ENCODE measurements at regions not wholly inside any gene's neighbourhood (a gene's known extent, or its start where the extent isn't known, plus 50 kb on each side); places are given as distances from the start of the nearest gene placed in this dataset.
A peak's percentile ranks its signal among the peaks of the same experiment; 100 is the strongest.

GRCh38 chr22:34045311-34045710 lies 125.0 kb upstream of the LARGE1 start:
- ChIA-PET POLR2A (no interaction called here), CTCF (no interaction called here)
- Histone ChIP-seq H3K4me1 (no peaks in the 10 kb centered on the region), H3K27ac (no peak overlapping the region), H3K4me3 (no peak overlapping the region), H3K4me2 (no peak overlapping the region), H3K9me3 (no peaks in the 10 kb centered on the region)
- ATAC-seq (no peak), DNase-seq (ENCODE audit: low read depth in 1 of 2, low spot score in 1 of 2) (no peak), FAIRE-seq (no peak)
- TF ChIP-seq NPAS2 (CRISPR knock-in tag; IDR thresholded peaks at IDR 0.05; ENCODE audit: borderline replicate concordance) = no peak
- TF ChIP-seq CTCF (IDR thresholded peaks at IDR 0.05) = no peak
- no peak for TF ChIP-seq MAFK (IDR thresholded peaks at IDR 0.05; ENCODE audit: partially characterized antibody)
- TF ChIP-seq ESRRA (IDR thresholded peaks at IDR 0.05; ENCODE audit: borderline replicate concordance, low read length) = no peak
- no peak for TF ChIP-seq EHMT2 (IDR thresholded peaks at IDR 0.05; ENCODE audit: low read depth)
- TF ChIP-seq CEBPB (IDR thresholded peaks at IDR 0.05) = no peak
- TF ChIP-seq MYC (IDR thresholded peaks at IDR 0.05; ENCODE audit: borderline replicate concordance, low read length) = no peak
- WGBS (ENCODE audit: missing lambda C conversion rate) = 5% methylated on average over 4 of the region's 4 CpGs

DNA sequence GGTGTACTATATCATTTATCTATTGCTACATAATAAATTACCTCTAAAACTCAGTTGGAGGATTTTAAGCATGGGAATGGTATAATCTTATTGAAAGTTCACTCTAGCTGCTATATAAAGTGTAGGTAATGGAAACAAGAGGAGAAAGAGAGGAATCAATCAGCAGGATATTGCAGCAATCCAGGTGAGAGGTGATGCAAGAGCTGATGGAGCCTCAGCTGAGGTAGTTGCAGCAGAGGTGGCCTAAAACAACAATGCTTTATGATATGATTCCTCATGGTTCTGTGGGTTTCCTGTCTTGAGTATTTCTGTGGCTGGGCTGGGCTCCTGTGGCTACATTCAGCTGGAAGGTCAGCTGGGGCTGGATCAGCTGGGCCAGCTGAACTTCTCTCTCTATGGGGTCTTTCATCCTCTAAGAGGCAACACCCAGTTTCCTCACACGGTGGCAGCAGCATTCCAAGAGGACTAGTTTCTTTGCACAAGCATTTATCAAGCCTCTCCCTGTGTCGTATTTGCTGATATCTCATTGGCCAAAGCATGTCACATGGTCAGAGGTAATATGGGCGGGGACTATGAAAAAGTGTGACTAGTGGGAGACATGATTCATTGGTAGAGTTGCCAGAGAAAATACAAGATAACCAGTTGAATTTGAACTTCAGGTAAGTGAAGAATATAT lies 135.4 kb upstream of the LARGE1 start:
- no peak overlapping the region for H3K27ac ChIP-seq
- no peak overlapping the region for H3K4me2 ChIP-seq
- peak; percentile 7 to 39 for DNase-seq (ENCODE audit: low read depth in 1 of 2, low spot score in 1 of 2)
- no peak for ATAC-seq
- no peak for TF ChIP-seq TP53 (CRISPR knock-in tag; IDR thresholded peaks at IDR 0.05)
- no peak overlapping the region for H3K4me3 ChIP-seq
- FAIRE-seq = no peak
- POLR2A ChIA-PET = no interaction called here
- CTCF ChIA-PET = no interaction called here
- H3K4me1 ChIP-seq = no peaks in the 10 kb centered on the region
- WGBS (ENCODE audit: missing lambda C conversion rate) = 0% methylated on average over 2 of the region's 3 CpGs
- H3K9me3 ChIP-seq = no peaks in the 10 kb centered on the region

GRCh38 chr22:34057726-34058125 lies 137.4 kb upstream of the LARGE1 start:
- Histone ChIP-seq H3K4me3 (no peak overlapping the region), H3K9me3 (no peaks in the 10 kb centered on the region), H3K4me2 (no peak overlapping the region), H3K27ac (no peak overlapping the region), H3K4me1 (no peaks in the 10 kb centered on the region)
- 0% methylated on average over 4 of the region's 4 CpGs for WGBS (ENCODE audit: missing lambda C conversion rate)
- POLR2A ChIA-PET = no interaction called here
- DNase-seq (ENCODE audit: low read depth in 1 of 2, low spot score in 1 of 2) = no peak
- no peak for ATAC-seq
- no peak for FAIRE-seq
- CTCF ChIA-PET = interaction anchor here (0.7 to 0.8 kb wide), 2 partner anchors 1144 to 1784 kb away, joined by 3 read pairs; no protein-coding TSS in a partner anchor
- TF ChIP-seq POLR2A (IDR thresholded peaks at IDR 0.05; ENCODE audit: low read length) = no peak
- TF ChIP-seq, protein P1, sequence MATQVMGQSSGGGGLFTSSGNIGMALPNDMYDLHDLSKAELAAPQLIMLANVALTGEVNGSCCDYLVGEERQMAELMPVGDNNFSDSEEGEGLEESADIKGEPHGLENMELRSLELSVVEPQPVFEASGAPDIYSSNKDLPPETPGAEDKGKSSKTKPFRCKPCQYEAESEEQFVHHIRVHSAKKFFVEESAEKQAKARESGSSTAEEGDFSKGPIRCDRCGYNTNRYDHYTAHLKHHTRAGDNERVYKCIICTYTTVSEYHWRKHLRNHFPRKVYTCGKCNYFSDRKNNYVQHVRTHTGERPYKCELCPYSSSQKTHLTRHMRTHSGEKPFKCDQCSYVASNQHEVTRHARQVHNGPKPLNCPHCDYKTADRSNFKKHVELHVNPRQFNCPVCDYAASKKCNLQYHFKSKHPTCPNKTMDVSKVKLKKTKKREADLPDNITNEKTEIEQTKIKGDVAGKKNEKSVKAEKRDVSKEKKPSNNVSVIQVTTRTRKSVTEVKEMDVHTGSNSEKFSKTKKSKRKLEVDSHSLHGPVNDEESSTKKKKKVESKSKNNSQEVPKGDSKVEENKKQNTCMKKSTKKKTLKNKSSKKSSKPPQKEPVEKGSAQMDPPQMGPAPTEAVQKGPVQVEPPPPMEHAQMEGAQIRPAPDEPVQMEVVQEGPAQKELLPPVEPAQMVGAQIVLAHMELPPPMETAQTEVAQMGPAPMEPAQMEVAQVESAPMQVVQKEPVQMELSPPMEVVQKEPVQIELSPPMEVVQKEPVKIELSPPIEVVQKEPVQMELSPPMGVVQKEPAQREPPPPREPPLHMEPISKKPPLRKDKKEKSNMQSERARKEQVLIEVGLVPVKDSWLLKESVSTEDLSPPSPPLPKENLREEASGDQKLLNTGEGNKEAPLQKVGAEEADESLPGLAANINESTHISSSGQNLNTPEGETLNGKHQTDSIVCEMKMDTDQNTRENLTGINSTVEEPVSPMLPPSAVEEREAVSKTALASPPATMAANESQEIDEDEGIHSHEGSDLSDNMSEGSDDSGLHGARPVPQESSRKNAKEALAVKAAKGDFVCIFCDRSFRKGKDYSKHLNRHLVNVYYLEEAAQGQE (IDR thresholded peaks at IDR 0.05) = no peak
- TF ChIP-seq NPAS2 (CRISPR knock-in tag; IDR thresholded peaks at IDR 0.05; ENCODE audit: borderline replicate concordance) = no peak
- TF ChIP-seq JUN (IDR thresholded peaks at IDR 0.05) = no peak
- TF ChIP-seq TP53 (CRISPR knock-in tag; IDR thresholded peaks at IDR 0.05) = no peak

DNA sequence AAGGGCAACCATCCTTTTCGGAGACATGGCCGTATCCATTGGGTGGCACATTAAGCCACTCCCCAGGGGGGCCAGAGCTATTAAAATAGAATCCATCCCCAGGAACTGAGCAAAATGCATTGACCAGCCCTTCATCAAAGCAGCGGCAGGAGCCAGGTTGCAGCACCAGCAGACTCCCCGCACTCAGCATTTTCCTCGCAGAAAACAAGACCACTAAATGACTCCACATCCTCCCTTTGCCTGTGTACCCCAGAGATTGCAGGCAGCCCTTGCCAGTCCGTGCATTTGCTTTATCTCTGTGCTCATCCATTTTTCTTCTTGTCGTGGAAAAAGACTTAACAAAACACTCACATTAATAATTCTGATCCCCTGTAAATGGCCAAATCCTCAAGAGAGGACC lies 144.4 kb upstream of the LARGE1 start:
- ChIA-PET CTCF (interaction anchor here (0.6 kb wide), 1 partner anchor 188 kb away, joined by 3 read pairs; no protein-coding TSS in a partner anchor), POLR2A (no interaction called here)
- DNase-seq (ENCODE audit: low read depth in 1 of 2, low spot score in 1 of 2) = no peak
- Histone ChIP-seq H3K9me3 (no peaks in the 10 kb centered on the region), H3K4me1 (no peaks in the 10 kb centered on the region), H3K4me3 (no peak overlapping the region), H3K27ac (no peak overlapping the region), H3K4me2 (no peak overlapping the region)
- FAIRE-seq = no peak
- 2% methylated on average over 5 of the region's 7 CpGs for WGBS (ENCODE audit: missing lambda C conversion rate)
- ATAC-seq = no peak
- TF ChIP-seq SMC3 (IDR thresholded peaks at IDR 0.05) (no peak), EHF (CRISPR knock-in tag; IDR thresholded peaks at IDR 0.05) (no peak), CBX8 (IDR thresholded peaks at IDR 0.05) (no peak), JUN (IDR thresholded peaks at IDR 0.05) (no peak), HOXA7 (CRISPR knock-in tag; IDR thresholded peaks at IDR 0.05) (no peak), CTCF (IDR thresholded peaks at IDR 0.05) (no peak)
- TF ChIP-seq, protein P1 (IDR thresholded peaks at IDR 0.05) = no peak
